Astrocyte of the spinal cord (primary cell): ENCODE measurements at regions not wholly inside any gene's neighbourhood (a gene's known extent, or its start where the extent isn't known, plus 50 kb on each side); places are given as distances from the start of the nearest gene placed in this dataset.

ENCODE experiments used
- DNase-seq: peaks from one replicate; pipeline ENCODE4 v3.0.0; 2011; ENCODE audit warnings: low read depth, low spot score
- H3K4me3 ChIP-seq: 2 replicates; pipeline ENCODE4 v1.5.1; 2011; ENCODE audit warnings: low read depth, mild to moderate bottlenecking, low read length, moderate library complexity
- in situ Hi-C: cut with HindIII; loops from 2 replicates; pipeline ENCODE4 v1.10.0; 2017; ENCODE audit warnings: low sequenced_read_pairs
- TF ChIP-seq, protein P1 (sequence below): IDR thresholded peaks from 2 replicates; pipeline ENCODE4 v1.5.1; 2012; ENCODE audit warnings: low read depth, mild to moderate bottlenecking, low read length, inconsistent platforms

DNA sequence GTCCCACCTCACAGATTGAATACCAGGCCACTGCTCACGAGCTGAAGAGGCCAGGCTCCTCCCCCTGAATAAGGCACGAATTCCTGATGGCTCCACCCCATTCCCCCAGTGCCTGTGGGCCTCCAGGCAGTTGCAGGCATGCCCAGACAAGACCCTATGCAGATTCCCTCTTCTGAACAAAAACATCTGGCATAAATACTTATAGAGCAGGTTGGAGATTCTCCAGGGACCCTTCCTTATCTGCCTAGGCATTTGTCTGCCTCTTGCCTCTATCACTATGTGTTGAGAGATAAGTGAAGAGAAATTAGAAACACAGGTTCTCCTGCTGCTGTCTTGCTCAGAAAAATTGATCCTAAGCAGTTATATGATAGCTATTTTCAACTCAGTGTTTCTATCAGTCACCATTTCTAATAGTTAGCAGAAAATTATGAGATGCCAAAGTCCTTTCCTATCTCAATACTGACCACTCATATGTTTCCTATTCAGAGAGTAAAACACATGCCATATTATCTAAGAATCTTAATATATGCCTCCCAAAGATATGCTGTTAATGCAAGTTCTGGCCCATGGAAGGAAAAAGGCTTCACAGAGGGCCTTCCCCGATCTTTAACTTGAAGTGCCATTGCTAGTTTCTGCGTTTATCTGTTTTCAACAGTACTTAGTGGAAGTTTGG is 364.0 kb downstream of the KCTD12 start:
- DNase-seq, result no peak
- TF ChIP-seq, protein P1, sequence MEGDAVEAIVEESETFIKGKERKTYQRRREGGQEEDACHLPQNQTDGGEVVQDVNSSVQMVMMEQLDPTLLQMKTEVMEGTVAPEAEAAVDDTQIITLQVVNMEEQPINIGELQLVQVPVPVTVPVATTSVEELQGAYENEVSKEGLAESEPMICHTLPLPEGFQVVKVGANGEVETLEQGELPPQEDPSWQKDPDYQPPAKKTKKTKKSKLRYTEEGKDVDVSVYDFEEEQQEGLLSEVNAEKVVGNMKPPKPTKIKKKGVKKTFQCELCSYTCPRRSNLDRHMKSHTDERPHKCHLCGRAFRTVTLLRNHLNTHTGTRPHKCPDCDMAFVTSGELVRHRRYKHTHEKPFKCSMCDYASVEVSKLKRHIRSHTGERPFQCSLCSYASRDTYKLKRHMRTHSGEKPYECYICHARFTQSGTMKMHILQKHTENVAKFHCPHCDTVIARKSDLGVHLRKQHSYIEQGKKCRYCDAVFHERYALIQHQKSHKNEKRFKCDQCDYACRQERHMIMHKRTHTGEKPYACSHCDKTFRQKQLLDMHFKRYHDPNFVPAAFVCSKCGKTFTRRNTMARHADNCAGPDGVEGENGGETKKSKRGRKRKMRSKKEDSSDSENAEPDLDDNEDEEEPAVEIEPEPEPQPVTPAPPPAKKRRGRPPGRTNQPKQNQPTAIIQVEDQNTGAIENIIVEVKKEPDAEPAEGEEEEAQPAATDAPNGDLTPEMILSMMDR, result no peak

DNA sequence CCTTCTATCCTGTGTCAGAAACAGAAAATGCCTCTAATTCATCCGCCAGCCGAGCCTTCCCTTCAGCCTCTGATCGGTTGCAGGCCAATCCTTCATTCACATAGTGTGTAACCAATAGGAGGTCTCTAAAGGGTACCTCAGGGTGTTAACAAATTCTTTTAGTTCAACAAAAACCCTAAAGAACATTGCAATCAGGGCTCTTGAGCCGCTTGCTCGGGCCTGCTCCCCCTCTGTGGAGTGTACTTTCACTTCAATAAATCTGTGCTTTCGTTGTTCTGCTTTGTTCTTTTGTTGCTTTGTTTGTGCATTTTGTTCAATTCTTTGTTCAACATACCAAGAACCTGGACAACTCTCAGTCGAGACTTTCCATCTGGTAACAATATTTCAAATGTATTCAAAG is 366.5 kb downstream of the KCTD12 start:
- DNase-seq, result no peak
- TF ChIP-seq, protein P1, result no peak
- no peak overlapping the region for H3K4me3 ChIP-seq
- in situ Hi-C loops, result no loop called here

More for the DNA sequence above, 364.0 kb downstream of the KCTD12 start:
- in situ Hi-C loops, result no loop called here
- H3K4me3 ChIP-seq, result no peak overlapping the region

DNA sequence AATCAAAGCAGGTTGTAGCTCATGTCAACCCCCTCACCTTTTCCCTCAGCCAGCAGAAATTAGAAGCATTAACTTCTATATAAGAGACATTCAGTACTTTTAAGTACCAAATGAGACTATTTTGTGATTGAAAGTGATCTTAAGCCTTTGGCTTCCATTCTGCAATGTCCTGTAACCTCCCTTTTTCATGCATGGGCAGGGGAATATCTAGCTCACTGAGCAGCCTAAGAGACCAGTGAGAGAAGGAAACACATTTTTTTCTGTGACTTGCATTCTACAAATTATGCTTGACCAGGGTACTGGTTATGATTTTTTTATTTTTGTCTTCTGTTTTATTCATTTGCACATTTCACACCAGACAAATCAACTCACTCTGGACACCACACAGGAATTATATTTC is 369.6 kb downstream of the KCTD12 start:
- in situ Hi-C loops, result no loop called here

DNA sequence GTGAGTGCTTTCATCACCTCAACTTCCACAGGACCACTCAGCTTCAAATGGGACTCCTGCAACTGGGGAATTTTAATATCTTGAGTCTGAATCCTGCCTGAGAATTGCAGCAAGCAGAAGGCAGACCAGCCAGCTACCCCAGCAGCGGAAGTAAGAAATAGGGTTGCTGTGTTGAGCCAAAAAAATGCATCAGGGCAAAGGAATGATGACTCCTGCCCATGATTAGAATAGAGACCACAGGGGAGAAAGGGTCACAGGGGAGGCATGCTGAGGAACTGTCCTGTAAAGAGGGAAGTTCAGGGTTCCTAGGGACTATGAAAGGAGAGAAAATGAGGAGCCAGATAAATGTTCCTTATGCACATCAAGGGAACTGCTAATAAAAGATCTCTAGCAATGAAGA is 370.2 kb downstream of the KCTD12 start:
- H3K4me3 ChIP-seq, result no peak overlapping the region
- DNase-seq, result peak; percentile 89
- in situ Hi-C loops, result no loop called here
- TF ChIP-seq, protein P1, result no peak

More for the DNA sequence above, 369.6 kb downstream of the KCTD12 start:
- TF ChIP-seq, protein P1, result no peak
- H3K4me3 ChIP-seq, result no peak overlapping the region
- no peak for DNase-seq

DNA sequence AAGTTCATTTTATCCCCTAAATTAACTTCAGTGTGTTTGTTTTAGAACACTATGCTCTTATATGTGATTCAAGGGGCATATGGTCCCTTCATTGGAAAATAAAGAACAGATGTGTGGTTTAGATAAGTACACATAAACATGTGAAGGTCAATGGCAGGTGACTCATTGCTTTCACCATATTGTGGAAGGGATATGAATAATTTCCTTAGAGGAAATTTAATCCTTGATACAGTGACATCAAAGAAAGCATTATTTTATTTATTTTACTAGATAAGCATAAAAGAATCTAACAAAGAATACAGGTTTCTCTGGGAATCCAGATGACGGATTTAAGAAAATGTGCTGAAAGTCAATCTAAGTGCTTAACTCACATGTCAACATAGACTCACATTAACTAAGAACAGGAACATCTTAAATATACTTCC is 373.5 kb downstream of the KCTD12 start:
- in situ Hi-C loops, result no loop called here
- peak; percentile 97 for DNase-seq

DNA sequence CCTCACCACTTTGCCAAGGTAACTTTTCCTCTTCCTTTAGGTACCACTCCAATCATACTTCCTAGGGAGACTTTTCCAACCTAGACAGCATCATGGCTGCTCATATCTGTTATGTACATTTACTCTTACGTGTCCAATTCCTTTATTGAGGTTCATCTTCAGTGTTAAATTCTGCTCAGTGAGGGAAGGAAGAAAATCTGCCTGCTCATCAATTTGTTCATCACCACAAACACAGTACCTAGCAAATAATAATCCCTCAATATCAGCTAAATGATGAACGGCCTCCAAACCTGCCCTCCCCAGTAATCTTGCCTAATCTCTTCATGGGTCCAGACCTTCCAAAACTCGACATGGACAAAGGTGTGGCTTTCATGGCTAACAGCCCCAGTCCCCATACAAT is 380.8 kb downstream of the KCTD12 start:
- TF ChIP-seq, protein P1, result no peak
- DNase-seq, result no peak
- no peak overlapping the region for H3K4me3 ChIP-seq
- in situ Hi-C loops, result no loop called here

More for the DNA sequence above, 373.5 kb downstream of the KCTD12 start:
- no peak overlapping the region for H3K4me3 ChIP-seq
- TF ChIP-seq, protein P1, result no peak
